ENCODE measurements at regions not wholly inside any gene's neighbourhood (a gene's known extent, or its start where the extent isn't known, plus 50 kb on each side); places are given as distances from the start of the nearest gene placed in this dataset.

DNA sequence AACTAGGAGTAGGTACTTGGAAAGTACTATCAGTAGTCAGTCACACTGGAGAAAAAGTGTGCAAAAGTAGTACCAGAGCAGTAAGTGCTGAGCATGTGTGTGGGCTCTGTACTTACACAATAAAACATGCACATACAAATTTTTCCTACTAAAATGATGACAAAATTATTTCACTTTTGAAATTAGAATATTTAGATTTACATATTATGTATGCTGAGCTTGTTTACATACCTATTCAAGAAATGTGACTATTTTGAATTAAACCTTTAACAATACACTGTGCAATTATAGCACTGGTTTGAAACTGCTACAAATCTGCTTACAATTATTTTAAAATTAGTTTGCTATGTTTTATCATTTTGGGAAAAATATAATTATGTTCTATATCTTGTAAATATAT lies 2781.6 kb upstream of the PCDH20 start:
- ATAC-seq (no peak), DNase-seq (no peak)
- Histone ChIP-seq H3K36me3 (ENCODE audit: low read depth) (no peaks in the 10 kb centered on the region), H3K4me1 (ENCODE audit: low read depth) (no peaks in the 10 kb centered on the region), H3K9me3 (peaks cover 33% of the 10 kb centered on the region), H3K4me3 (no peak overlapping the region)
- TF ChIP-seq, protein P1, sequence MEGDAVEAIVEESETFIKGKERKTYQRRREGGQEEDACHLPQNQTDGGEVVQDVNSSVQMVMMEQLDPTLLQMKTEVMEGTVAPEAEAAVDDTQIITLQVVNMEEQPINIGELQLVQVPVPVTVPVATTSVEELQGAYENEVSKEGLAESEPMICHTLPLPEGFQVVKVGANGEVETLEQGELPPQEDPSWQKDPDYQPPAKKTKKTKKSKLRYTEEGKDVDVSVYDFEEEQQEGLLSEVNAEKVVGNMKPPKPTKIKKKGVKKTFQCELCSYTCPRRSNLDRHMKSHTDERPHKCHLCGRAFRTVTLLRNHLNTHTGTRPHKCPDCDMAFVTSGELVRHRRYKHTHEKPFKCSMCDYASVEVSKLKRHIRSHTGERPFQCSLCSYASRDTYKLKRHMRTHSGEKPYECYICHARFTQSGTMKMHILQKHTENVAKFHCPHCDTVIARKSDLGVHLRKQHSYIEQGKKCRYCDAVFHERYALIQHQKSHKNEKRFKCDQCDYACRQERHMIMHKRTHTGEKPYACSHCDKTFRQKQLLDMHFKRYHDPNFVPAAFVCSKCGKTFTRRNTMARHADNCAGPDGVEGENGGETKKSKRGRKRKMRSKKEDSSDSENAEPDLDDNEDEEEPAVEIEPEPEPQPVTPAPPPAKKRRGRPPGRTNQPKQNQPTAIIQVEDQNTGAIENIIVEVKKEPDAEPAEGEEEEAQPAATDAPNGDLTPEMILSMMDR (IDR thresholded peaks at IDR 0.05): no peak
- intact Hi-C loops (cut with DNase I, micrococcal nuclease): no loop called here

DNA sequence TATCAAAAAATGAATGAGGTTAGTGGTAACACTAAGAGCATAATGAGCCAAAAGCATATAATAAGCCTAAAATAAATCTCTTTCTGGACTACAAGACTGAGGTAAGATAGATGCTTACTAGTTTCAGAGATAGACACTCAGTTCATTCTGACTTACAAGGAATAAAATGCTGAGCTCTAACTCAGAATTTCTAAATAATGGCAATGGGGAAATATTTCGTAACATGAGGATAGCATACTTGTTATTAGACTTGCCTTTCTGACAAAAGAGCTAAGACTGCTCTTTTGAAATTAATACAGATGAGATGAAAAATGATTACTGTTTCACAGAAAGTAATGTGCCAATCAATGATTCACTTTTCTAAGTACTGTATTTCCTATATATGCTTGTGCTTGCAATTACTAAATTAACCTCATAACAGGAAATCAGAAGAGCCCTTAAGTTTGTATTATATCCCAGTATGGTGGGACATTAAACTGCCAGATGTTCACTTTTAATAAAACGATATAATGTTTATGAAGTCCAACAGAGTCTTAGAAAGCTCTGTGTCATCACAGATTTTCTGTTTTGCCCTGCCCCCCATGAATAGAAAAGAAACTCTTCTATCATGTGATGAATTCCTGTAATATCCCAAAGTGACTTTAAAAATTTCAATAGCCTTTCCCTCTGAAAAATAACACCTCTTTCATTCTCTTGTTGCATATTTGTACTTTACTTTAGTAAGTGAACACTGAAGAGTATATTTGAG lies 2771.0 kb upstream of the PCDH20 start:
- intact Hi-C loops (cut with DNase I, micrococcal nuclease): no loop called here
- no peaks in the 10 kb centered on the region for H3K4me1 ChIP-seq (ENCODE audit: low read depth)
- TF ChIP-seq, protein P1 (IDR thresholded peaks at IDR 0.05): no peak
- DNase-seq (no peak), ATAC-seq (no peak)
- peaks cover 48% of the 10 kb centered on the region for H3K9me3 ChIP-seq
- no peak overlapping the region for H3K4me3 ChIP-seq
- H3K36me3 ChIP-seq (ENCODE audit: low read depth): no peaks in the 10 kb centered on the region

DNA sequence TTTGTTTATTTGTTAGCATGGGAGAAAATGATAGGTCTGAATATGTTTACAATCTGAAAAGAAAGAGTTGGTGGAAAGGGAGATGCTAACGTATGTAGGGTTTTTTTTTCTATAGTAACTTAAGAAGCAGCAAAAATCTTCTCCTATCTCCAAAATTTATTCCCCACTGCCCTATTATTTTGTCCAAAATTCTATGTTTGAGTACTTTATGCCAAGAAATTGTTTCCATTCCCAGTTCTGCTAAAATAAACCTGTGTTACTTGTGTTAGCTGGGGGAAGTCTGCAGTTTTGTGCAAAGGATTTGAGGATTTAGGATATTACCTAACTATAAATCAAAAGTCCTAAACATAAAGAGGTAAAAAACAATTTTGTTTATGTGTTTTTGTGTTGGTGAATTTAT lies 2770.4 kb upstream of the PCDH20 start:
- no peak for ATAC-seq
- Histone ChIP-seq H3K4me1 (ENCODE audit: low read depth) (no peaks in the 10 kb centered on the region), H3K36me3 (ENCODE audit: low read depth) (no peaks in the 10 kb centered on the region), H3K9me3 (peaks cover 50% of the 10 kb centered on the region), H3K4me3 (no peak overlapping the region)
- no peak for DNase-seq
- intact Hi-C loops (cut with DNase I, micrococcal nuclease): no loop called here
- TF ChIP-seq, protein P1 (IDR thresholded peaks at IDR 0.05): no peak

DNA sequence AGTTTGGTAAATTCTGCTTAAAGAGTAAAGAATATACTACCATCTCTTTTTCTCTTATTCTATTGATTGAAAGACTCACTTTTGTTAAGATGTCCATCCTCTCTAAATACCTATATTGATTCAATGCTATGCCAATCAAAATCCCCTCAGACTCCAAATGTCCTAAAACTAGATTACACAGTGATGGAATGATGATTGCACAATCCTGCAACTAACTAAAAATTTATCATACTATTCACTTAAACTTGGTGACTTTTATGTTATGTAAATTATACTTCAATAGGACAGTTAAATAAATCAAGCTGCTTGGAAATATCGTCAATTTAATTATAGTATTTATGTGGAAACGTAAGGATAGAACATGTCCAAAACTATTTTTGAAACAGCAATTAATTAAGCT lies 2765.1 kb upstream of the PCDH20 start:
- no peak for ATAC-seq
- no peak overlapping the region for H3K4me3 ChIP-seq
- H3K9me3 ChIP-seq: peaks cover 31% of the 10 kb centered on the region
- H3K4me1 ChIP-seq (ENCODE audit: low read depth): no peaks in the 10 kb centered on the region
- intact Hi-C loops (cut with DNase I, micrococcal nuclease): no loop called here
- no peak for DNase-seq
- no peaks in the 10 kb centered on the region for H3K36me3 ChIP-seq (ENCODE audit: low read depth)
- TF ChIP-seq, protein P1 (IDR thresholded peaks at IDR 0.05): no peak

DNA sequence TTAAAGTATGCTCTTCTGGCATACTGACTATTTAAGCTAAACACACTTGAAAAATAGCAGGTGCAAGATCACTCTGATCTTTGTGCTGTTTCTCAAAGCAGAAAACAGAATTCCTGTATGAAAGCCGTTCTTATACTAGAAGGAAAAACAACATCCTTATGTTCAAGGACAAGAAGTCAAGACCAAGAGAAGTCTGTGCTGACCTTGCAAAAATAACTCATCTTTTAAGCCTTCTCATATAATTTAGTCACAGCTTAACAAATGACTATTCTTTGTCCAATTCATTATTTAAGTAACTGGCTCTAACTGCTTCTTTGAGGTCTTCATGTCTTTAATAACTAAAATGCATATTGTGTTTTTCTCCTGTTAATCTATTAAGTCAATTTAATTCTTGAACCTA lies 2750.2 kb upstream of the PCDH20 start:
- peaks cover 43% of the 10 kb centered on the region for H3K9me3 ChIP-seq
- no peak for DNase-seq
- intact Hi-C loops (cut with DNase I, micrococcal nuclease): no loop called here
- TF ChIP-seq, protein P1 (IDR thresholded peaks at IDR 0.05): no peak
- no peak overlapping the region for H3K4me3 ChIP-seq
- no peaks in the 10 kb centered on the region for H3K4me1 ChIP-seq (ENCODE audit: low read depth)
- H3K36me3 ChIP-seq (ENCODE audit: low read depth): no peaks in the 10 kb centered on the region
- no peak for ATAC-seq

All from mucosa of descending colon (tissue), 3 donors.